Lower leg skin (tissue), 3 donors: ENCODE measurements at regions not wholly inside any gene's neighbourhood (a gene's known extent, or its start where the extent isn't known, plus 50 kb on each side); places are given as distances from the start of the nearest gene placed in this dataset.

ENCODE experiments used
- POLR2A ChIP-seq, 2 donors: fragments of 450-650 bp; IDR thresholded peaks; one replicate each; pipeline ENCODE4 v1.6.1; 2016 to 2017; ENCODE audit warnings: antibody characterized with exemption in 2 of 2, mild to moderate bottlenecking in 1 of 2, moderate library complexity in 1 of 2
- TF ChIP-seq, protein P1 (sequence below), 3 donors: fragments of 450-650 bp; IDR thresholded peaks; one replicate each; pipeline ENCODE4 v1.5.1; 2016; ENCODE audit warnings: antibody characterized with exemption in 3 of 3, mild to moderate bottlenecking in 3 of 3, moderate library complexity in 2 of 3

- TF ChIP-seq, protein P1, sequence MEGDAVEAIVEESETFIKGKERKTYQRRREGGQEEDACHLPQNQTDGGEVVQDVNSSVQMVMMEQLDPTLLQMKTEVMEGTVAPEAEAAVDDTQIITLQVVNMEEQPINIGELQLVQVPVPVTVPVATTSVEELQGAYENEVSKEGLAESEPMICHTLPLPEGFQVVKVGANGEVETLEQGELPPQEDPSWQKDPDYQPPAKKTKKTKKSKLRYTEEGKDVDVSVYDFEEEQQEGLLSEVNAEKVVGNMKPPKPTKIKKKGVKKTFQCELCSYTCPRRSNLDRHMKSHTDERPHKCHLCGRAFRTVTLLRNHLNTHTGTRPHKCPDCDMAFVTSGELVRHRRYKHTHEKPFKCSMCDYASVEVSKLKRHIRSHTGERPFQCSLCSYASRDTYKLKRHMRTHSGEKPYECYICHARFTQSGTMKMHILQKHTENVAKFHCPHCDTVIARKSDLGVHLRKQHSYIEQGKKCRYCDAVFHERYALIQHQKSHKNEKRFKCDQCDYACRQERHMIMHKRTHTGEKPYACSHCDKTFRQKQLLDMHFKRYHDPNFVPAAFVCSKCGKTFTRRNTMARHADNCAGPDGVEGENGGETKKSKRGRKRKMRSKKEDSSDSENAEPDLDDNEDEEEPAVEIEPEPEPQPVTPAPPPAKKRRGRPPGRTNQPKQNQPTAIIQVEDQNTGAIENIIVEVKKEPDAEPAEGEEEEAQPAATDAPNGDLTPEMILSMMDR (IDR thresholded peaks at IDR 0.05): no peak
- TF ChIP-seq POLR2A (IDR thresholded peaks at IDR 0.05): no peak
Observed at GRCh38 chr11:128036556-128037093, 550.7 kb downstream of the ETS1 start.
